Femur (tissue), 1 donor: ENCODE measurements at regions not wholly inside any gene's neighbourhood (a gene's known extent, or its start where the extent isn't known, plus 50 kb on each side); places are given as distances from the start of the nearest gene placed in this dataset.

ENCODE experiments used
- DNase-seq: peaks from one replicate; pipeline ENCODE4 v3.0.0-alpha.2; 2017

- DNase-seq = no peak
These were observed 92.9 kb upstream of the CXCR4 start for GRCh38 chr2:136210822-136211221.

GRCh38 chr2:136210455-136210805 lies 92.5 kb upstream of the CXCR4 start:
- no peak for DNase-seq

- no peak for DNase-seq
These were observed 91.9 kb upstream of the CXCR4 start for GRCh38 chr2:136209561-136210454.

- no peak for DNase-seq
These were observed 90.9 kb upstream of the CXCR4 start for GRCh38 chr2:136208682-136209420.

- no peak for DNase-seq
These were observed 89.7 kb upstream of the CXCR4 start for GRCh38 chr2:136207665-136208064.

GRCh38 chr2:136207030-136207623 lies 89.2 kb upstream of the CXCR4 start:
- DNase-seq = peak; percentile 38

- peak; percentile 43 for DNase-seq
These were observed 88.7 kb upstream of the CXCR4 start for GRCh38 chr2:136206613-136207012.

- DNase-seq = no peak
These were observed 87.7 kb upstream of the CXCR4 start for GRCh38 chr2:136205615-136206014.

GRCh38 chr2:136204971-136205370 lies 87.0 kb upstream of the CXCR4 start:
- DNase-seq = no peak

- no peak for DNase-seq
These were observed 77.3 kb upstream of the CXCR4 start for GRCh38 chr2:136195226-136195625.

- no peak for DNase-seq
These were observed 73.1 kb upstream of the CXCR4 start for GRCh38 chr2:136191041-136191440.

GRCh38 chr2:136189221-136189782 lies 71.4 kb upstream of the CXCR4 start:
- DNase-seq = no peak

GRCh38 chr2:136188086-136188485 lies 70.1 kb upstream of the CXCR4 start:
- DNase-seq = no peak

- DNase-seq = no peak
These were observed 68.2 kb upstream of the CXCR4 start for GRCh38 chr2:136185981-136186776.

- DNase-seq = no peak
These were observed 65.1 kb upstream of the CXCR4 start for GRCh38 chr2:136183097-136183496.

- DNase-seq = no peak
These were observed 64.4 kb upstream of the CXCR4 start for GRCh38 chr2:136182315-136182714.

GRCh38 chr2:136179602-136179975 lies 61.6 kb upstream of the CXCR4 start:
- DNase-seq = no peak

- no peak for DNase-seq
These were observed 61.1 kb upstream of the CXCR4 start for GRCh38 chr2:136178941-136179601.

- DNase-seq = no peak
These were observed 57.9 kb upstream of the CXCR4 start for GRCh38 chr2:136175868-136176267.

- no peak for DNase-seq
These were observed 57.5 kb upstream of the CXCR4 start for GRCh38 chr2:136175466-136175865.

- no peak for DNase-seq
These were observed 55.2 kb upstream of the CXCR4 start for GRCh38 chr2:136173126-136173525.

GRCh38 chr2:136171223-136171622 lies 53.3 kb upstream of the CXCR4 start:
- no peak for DNase-seq
